Upper lobe of right lung (tissue), 1 donor: ENCODE measurements at regions not wholly inside any gene's neighbourhood (a gene's known extent, or its start where the extent isn't known, plus 50 kb on each side); places are given as distances from the start of the nearest gene placed in this dataset.
"Not testable (repeated sequence)": the region's sequence is repeated elsewhere in the genome, so short reads cannot be mapped to it uniquely, and the experiment has no call there.

Experiments
- ATAC-seq: fragments of 200-7000 bp; cut with Tn5 transposase; one replicate; pipeline ENCODE4 v1.9.1; 2020; ENCODE audit warnings: mild to moderate bottlenecking, moderate library complexity
- DNase-seq: peaks from one replicate; pipeline ENCODE4 v3.0.0-alpha.2; 2020
- H3K27ac ChIP-seq: fragments of 200-600 bp; one replicate; pipeline ENCODE4 v1.8.0; 2022
- H3K27me3 ChIP-seq: fragments of 200-600 bp; one replicate; pipeline ENCODE4 v1.8.0; 2022; ENCODE audit warnings: mild to moderate bottlenecking
- H3K36me3 ChIP-seq: fragments of 200-600 bp; one replicate; pipeline ENCODE4 v1.8.0; 2022
- H3K4me1 ChIP-seq: fragments of 200-600 bp; one replicate; pipeline ENCODE4 v1.8.0; 2022
- H3K4me3 ChIP-seq: fragments of 200-600 bp; one replicate; pipeline ENCODE4 v1.8.0; 2022; ENCODE audit warnings: mild to moderate bottlenecking
- H3K9me3 ChIP-seq: fragments of 200-600 bp; one replicate; pipeline ENCODE4 v1.8.0; 2022
- intact Hi-C: fragments of 100-400 bp; cut with DNase I; formaldehyde crosslinking; loops from one replicate; pipeline ENCODE4 v1.11.0; 2022
- TF ChIP-seq, protein P1 (sequence below): fragments of 200-600 bp; IDR thresholded peaks from one replicate; pipeline ENCODE4 v1.8.0; 2022; ENCODE audit warnings: antibody characterized with exemption
- donor health status: DM: no; HTN: yes; CAD: no; lungs with severe emphysema.

DNA sequence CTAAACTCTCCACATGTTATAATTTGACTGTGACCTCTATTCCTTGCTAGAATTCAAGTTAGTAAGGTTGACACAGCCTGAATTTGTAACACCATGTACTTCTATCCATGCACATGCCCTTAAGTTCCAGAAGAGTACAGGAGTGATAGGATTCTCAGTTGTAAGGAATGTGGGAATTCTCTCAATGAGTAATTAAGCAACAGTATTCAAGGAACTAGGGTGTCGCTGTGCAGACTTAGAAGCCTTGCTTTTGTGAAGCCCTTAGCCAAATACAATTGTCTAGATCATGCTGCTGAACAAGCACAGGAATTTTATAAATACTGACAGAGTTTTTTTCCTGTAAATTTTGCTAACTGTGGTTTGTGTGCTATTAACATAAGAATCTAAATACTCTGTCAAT lies 276.3 kb upstream of the PTBP2 start:
- H3K4me3 ChIP-seq, result no peak overlapping the region
- H3K27me3 ChIP-seq, result no peaks in the 10 kb centered on the region
- DNase-seq, result no peak
- ATAC-seq, result no peak
- H3K27ac ChIP-seq, result no peak overlapping the region
- H3K4me1 ChIP-seq, result no peaks in the 10 kb centered on the region
- no peaks in the 10 kb centered on the region for H3K36me3 ChIP-seq
- intact Hi-C loops, result no loop called here
- H3K9me3 ChIP-seq, result no peaks in the 10 kb centered on the region
- TF ChIP-seq, protein P1, sequence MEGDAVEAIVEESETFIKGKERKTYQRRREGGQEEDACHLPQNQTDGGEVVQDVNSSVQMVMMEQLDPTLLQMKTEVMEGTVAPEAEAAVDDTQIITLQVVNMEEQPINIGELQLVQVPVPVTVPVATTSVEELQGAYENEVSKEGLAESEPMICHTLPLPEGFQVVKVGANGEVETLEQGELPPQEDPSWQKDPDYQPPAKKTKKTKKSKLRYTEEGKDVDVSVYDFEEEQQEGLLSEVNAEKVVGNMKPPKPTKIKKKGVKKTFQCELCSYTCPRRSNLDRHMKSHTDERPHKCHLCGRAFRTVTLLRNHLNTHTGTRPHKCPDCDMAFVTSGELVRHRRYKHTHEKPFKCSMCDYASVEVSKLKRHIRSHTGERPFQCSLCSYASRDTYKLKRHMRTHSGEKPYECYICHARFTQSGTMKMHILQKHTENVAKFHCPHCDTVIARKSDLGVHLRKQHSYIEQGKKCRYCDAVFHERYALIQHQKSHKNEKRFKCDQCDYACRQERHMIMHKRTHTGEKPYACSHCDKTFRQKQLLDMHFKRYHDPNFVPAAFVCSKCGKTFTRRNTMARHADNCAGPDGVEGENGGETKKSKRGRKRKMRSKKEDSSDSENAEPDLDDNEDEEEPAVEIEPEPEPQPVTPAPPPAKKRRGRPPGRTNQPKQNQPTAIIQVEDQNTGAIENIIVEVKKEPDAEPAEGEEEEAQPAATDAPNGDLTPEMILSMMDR, result no peak

DNA sequence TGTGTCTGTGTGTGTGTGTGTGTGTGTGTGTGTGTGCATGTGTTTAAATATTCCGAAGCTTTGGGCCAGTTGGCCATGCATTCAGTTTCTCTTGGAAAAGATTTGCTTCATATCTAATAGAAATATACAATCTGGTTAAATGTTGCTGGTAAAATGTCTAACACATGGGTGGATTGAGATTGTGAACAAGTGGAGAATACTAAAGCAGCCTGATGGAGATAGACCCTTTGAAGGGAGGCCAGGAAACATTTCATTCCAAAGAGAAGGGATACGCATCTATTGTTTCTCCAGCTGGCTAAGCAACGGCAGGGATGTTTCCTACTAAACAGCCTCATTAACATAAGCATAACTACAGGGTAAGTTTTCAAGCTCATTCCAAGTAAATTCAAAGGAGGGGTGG lies 257.5 kb upstream of the PTBP2 start:
- Histone ChIP-seq H3K27me3 (no peaks in the 10 kb centered on the region), H3K27ac (no peak overlapping the region), H3K36me3 (no peaks in the 10 kb centered on the region), H3K4me3 (no peak overlapping the region), H3K4me1 (no peaks in the 10 kb centered on the region), H3K9me3 (no peaks in the 10 kb centered on the region)
- intact Hi-C loops, result no loop called here
- no peak for ATAC-seq
- TF ChIP-seq, protein P1, result no peak
- no peak for DNase-seq

- no peaks in the 10 kb centered on the region for H3K36me3 ChIP-seq
- H3K27ac ChIP-seq, result no peak overlapping the region
- no peak overlapping the region for H3K4me3 ChIP-seq
- intact Hi-C loops, result no loop called here
- H3K9me3 ChIP-seq, result no peaks in the 10 kb centered on the region
- no peaks in the 10 kb centered on the region for H3K27me3 ChIP-seq
- no peaks in the 10 kb centered on the region for H3K4me1 ChIP-seq
- ATAC-seq (no peak), DNase-seq (no peak)
- TF ChIP-seq, protein P1, result no peak
These were observed 257.1 kb upstream of the PTBP2 start for GRCh38 chr1:96464522-96464921.

DNA sequence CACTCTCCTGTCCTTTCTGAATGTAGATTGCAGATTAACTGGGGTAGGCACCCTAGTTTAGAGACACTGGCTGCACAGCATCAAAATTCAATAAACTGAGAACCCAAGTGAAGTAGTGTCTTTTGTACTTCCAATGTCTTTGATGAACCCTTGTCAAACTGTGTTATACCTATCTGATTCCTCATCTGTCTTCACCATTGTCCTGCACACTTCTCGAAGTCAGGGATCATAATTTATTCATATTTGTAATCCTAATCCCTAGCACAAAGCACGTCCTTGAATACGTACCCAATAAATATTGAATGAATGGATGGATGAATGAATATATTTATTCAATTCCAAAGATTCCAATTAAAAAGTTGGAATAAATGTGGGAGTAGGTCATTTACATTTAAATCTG lies 256.6 kb upstream of the PTBP2 start:
- intact Hi-C loops, result no loop called here
- no peak for ATAC-seq
- no peak for DNase-seq

DNA sequence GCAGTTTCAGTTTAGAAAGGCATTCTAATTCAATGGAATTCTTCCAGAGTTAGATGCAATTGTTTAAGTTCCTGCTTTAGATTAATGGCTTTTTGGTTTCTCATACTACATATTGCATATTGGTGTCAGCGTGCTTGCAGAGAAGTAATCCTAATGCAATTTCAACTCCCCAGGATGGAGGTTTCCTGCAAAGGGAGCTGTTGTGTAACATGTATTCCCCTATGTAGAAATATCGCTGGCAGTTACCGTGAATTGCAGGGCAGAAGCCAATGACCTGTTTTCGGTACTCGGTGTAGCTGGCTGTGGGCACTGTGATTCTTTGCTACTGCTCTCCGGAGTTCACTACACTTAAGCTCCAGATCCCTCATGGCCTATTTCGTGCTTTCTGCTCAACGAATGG lies 256.1 kb upstream of the PTBP2 start:
- H3K27me3 ChIP-seq, result no peaks in the 10 kb centered on the region
- H3K4me3 ChIP-seq, result no peak overlapping the region
- no peaks in the 10 kb centered on the region for H3K9me3 ChIP-seq
- TF ChIP-seq, protein P1, result no peak
- H3K4me1 ChIP-seq, result no peaks in the 10 kb centered on the region
- intact Hi-C loops, result no loop called here
- no peak overlapping the region for H3K27ac ChIP-seq
- H3K36me3 ChIP-seq, result no peaks in the 10 kb centered on the region
- ATAC-seq (no peak), DNase-seq (no peak)

More for the DNA sequence above, 256.6 kb upstream of the PTBP2 start:
- Histone ChIP-seq H3K4me1 (no peaks in the 10 kb centered on the region), H3K27ac (no peak overlapping the region), H3K36me3 (no peaks in the 10 kb centered on the region), H3K27me3 (no peaks in the 10 kb centered on the region), H3K9me3 (no peaks in the 10 kb centered on the region), H3K4me3 (no peak overlapping the region)
- TF ChIP-seq, protein P1, result no peak

DNA sequence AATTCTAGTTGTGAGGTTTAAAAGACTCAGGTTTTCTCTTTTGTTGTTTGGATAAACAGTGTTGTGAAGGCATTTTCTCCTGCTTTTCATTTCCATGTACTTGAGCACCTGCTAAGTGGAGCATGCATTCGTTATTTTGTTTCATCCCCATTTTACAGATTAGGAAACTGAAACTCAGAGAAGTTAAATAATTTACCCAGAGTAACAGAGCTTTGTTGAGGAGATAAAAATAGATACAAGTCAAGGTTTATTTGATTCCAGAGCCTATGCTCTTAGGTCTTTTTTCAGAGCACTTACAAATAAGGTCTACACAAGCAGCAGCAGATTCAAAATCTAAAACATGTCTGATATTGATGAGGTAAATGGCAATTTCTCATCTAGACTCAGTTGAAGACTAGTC lies 254.7 kb upstream of the PTBP2 start:
- Histone ChIP-seq H3K4me1 (no peaks in the 10 kb centered on the region), H3K36me3 (no peaks in the 10 kb centered on the region), H3K4me3 (no peak overlapping the region), H3K9me3 (no peaks in the 10 kb centered on the region), H3K27me3 (no peaks in the 10 kb centered on the region), H3K27ac (no peak overlapping the region)
- TF ChIP-seq, protein P1, result no peak
- no peak for ATAC-seq
- no peak for DNase-seq
- intact Hi-C loops, result no loop called here

GRCh38 chr1:96469726-96470125 lies 251.9 kb upstream of the PTBP2 start:
- DNase-seq, H3K27me3 ChIP-seq, intact Hi-C loops, H3K4me1 ChIP-seq, H3K36me3 ChIP-seq, ATAC-seq, H3K4me3 ChIP-seq, H3K27ac ChIP-seq, H3K9me3 ChIP-seq: not testable (repeated sequence)
